Activated T-helper 2 cell treated with anti-CD3 and anti-CD28 coated beads, Interferon-gamma antibody, Interleukin-2, Interleukin-4, amounts not matched to agents 10 μg/mL and 5 μg/mL and 100 μg/mL, durations not matched to agents 14 hours and 24 hours and 36 hours (primary cell): ENCODE measurements at regions not wholly inside any gene's neighbourhood (a gene's known extent, or its start where the extent isn't known, plus 50 kb on each side); places are given as distances from the start of the nearest gene placed in this dataset.
"Not testable (repeated sequence)": the region's sequence is repeated elsewhere in the genome, so short reads cannot be mapped to it uniquely, and the experiment has no call there.

ENCODE experiments used
- DNase-seq: peaks from one replicate; pipeline ENCODE4 v3.0.0; 2021; ENCODE audit warnings: low spot score
- H3K27ac Mint-ChIP-seq: one replicate; pipeline ENCODE4 v1.8.0; 2021; ENCODE audit warnings: mixed read lengths
- H3K27me3 Mint-ChIP-seq: one replicate; pipeline ENCODE4 v1.8.0; 2021; ENCODE audit warnings: low read depth, mixed read lengths
- H3K36me3 Mint-ChIP-seq: one replicate; pipeline ENCODE4 v1.8.0; 2021; ENCODE audit warnings: low read depth, mixed read lengths
- H3K4me1 Mint-ChIP-seq: one replicate; pipeline ENCODE4 v1.8.0; 2021; ENCODE audit warnings: low read depth, mixed read lengths
- H3K4me3 Mint-ChIP-seq: one replicate; pipeline ENCODE4 v1.8.0; 2021; ENCODE audit warnings: low read depth, mild to moderate bottlenecking, moderate library complexity, mixed read lengths
- H3K9me3 Mint-ChIP-seq: one replicate; pipeline ENCODE4 v1.8.0; 2021; ENCODE audit warnings: mixed read lengths
- intact Hi-C: fragments of 100-400 bp; cut with micrococcal nuclease; formaldehyde crosslinking; loops from one replicate; pipeline ENCODE4 v1.15.1; 2023

DNA sequence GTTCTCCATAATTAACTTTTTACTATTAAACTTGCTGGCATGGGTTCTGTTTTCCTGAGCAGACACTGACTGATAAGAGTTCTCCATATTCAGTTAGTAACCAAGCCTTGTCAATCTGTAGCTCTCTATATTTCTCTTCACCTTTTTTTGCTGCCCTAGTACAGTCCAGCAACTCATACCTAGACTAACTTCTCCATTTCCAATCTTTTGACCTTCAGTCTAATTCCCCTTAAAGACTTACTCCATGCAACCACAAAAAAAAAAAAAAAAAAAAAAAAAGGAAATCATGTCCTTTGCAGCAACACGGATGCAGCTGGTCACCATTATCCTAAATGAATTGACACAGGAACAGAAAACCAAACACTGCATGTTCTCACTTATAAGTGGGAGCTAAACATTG, 125.7 kb upstream of the KRAS start:
- H3K4me3 Mint-ChIP-seq, result no peak overlapping the region
- H3K4me1 Mint-ChIP-seq, result peaks cover 69% of the 10 kb centered on the region
- intact Hi-C loops, result no loop called here
- no peaks in the 10 kb centered on the region for H3K9me3 Mint-ChIP-seq
- no peaks in the 10 kb centered on the region for H3K27me3 Mint-ChIP-seq
- no peaks in the 10 kb centered on the region for H3K36me3 Mint-ChIP-seq
- H3K27ac Mint-ChIP-seq, result peak overlapping the region; percentile 56
- no peak for DNase-seq

DNA sequence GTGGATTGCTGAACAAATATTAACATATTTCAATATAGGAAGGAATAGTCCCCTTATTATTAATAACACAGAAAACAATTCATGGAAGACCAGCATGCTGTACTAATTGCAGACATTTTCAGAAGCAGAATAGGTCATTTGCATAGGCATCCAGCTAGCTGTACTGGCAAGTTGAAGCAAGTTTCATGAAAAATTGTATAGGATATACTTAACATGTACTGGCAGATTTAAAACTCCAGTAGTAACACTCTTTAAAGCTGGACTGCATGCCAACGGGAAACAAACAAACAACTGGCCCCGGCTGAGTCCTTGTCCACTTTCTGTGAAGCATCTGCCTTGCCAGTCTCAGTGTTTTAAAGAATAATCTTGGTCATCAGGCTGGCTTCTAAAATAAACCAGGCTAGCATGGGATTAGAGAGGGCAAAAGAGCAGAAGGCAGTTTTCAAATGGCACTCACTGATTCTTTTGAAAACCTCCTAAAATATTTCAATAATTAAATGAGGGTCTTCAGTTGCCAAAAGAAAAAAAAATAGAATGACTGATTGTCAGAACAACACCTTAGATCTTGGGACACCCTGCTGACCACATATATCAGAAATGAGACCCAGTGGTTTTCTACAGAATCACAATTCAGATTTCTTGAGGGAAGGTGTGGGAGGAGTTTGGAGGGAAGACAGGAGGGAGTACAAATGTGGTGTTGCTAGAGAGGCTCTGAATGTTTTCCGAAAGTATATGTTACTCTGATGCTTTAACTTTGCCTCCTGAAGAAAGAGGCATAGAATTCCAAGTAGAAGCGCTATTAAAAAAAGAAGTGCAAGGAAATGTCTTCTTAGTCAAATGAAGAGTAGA, 122.5 kb upstream of the KRAS start:
- Mint-ChIP-seq H3K4me1 (peaks cover 60% of the 10 kb centered on the region), H3K9me3 (no peaks in the 10 kb centered on the region), H3K27me3 (no peaks in the 10 kb centered on the region), H3K27ac (peak overlapping the region; percentile 47), H3K36me3 (peaks cover 6% of the 10 kb centered on the region), H3K4me3 (no peak overlapping the region)
- DNase-seq, result no peak
- intact Hi-C loops, result loop anchor here (1.0 to 5.0 kb wide), 3 partner anchors 8 to 536 kb away; no protein-coding TSS in a partner anchor

DNA sequence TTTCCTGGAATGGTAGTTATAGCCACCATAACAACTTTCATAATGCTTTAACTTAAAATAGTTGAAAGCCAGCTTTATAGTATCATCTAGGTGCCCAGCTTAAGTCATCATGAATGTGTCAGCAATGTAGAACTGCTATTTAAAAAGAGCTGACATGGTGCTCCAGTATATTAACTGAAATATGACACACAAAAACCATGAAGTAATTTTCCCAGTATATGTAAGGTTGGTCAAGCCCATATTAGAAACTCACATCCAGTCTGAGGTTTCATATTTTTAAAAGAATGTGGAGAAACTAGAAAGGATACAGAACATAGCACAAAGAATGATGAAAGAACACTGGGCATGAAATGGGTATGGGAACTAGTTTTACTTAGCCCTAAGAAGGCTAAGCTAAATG, 121.3 kb upstream of the KRAS start:
- Mint-ChIP-seq H3K36me3 (peaks cover 6% of the 10 kb centered on the region), H3K4me3 (no peak overlapping the region), H3K27ac (no peak overlapping the region), H3K9me3 (no peaks in the 10 kb centered on the region), H3K4me1 (peaks cover 49% of the 10 kb centered on the region), H3K27me3 (no peaks in the 10 kb centered on the region)
- intact Hi-C loops, result loop anchor here (2.0 to 5.0 kb wide), 2 partner anchors 49 to 535 kb away; no protein-coding TSS in a partner anchor
- no peak for DNase-seq

DNA sequence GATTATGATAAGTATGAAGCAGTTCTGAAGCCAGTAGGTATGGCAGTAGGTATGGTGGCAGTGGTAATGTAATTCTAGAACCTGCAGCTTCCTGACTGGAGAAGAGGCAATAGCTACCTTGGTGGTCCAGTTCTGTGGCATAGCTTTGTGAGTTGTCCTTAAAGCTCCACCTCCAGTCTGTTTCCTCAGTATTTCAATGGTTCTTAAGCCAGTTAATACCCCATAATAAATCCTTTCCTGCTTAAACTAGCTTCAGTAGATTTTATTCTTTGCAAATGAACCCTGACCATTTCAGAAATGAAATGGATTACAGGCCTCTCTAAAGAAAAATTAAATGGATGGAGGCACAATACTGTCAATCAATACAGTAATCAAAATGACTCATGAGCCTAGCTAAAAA, 117.8 kb upstream of the KRAS start:
- Mint-ChIP-seq H3K36me3 (peaks cover 6% of the 10 kb centered on the region), H3K4me3 (no peak overlapping the region), H3K27ac (no peak overlapping the region), H3K4me1 (peaks cover 42% of the 10 kb centered on the region), H3K9me3 (no peaks in the 10 kb centered on the region), H3K27me3 (no peaks in the 10 kb centered on the region)
- intact Hi-C loops, result no loop called here
- DNase-seq, result no peak

DNA sequence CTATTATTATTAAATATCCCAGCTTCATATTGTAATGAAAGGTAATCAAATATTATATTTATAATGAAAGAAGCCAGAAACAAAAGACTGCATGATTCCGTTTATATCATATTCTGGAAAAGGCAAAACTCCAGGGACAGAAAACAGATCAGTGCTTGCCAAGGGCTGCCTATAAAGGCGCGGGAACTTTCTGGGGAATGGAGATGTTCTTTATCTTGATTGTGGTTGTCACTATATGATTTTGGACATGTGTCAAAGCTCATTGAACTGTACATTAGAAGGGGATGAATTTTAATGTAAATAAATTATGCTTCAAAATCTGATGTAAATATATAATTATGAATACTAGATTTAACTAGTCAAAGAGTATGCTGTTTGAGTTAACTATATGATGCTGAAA, 115.4 kb upstream of the KRAS start:
- intact Hi-C loops, result no loop called here
- H3K4me1 Mint-ChIP-seq, result peaks cover 30% of the 10 kb centered on the region
- peaks cover 6% of the 10 kb centered on the region for H3K36me3 Mint-ChIP-seq
- DNase-seq, result no peak
- no peak overlapping the region for H3K27ac Mint-ChIP-seq
- no peak overlapping the region for H3K4me3 Mint-ChIP-seq
- H3K9me3 Mint-ChIP-seq, result no peaks in the 10 kb centered on the region
- peaks cover 2% of the 10 kb centered on the region for H3K27me3 Mint-ChIP-seq

DNA sequence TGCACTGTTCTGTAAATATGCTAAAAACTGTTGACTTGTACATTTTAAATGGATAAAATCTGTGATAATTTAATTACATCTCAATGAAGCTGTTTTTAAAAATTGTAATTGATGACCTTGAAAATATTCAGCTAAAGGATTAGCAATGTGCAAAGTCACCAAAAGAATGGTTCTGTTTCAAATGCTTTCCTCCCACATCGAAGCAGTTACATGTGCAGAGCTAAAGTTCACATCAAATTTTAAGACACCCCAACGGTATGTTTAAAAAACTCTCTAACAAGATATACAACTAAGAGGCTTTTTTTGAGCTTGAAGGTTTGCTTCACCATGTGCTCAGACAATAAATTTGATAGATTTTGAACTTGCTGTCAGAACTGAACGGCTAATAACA, 114.6 kb upstream of the KRAS start:
- no peaks in the 10 kb centered on the region for H3K9me3 Mint-ChIP-seq
- peak overlapping the region; percentile 88 for H3K27ac Mint-ChIP-seq
- DNase-seq, result no peak
- H3K36me3 Mint-ChIP-seq, result peaks cover 5% of the 10 kb centered on the region
- intact Hi-C loops, result loop anchor here (1.0 to 2.0 kb wide), 4 partner anchors 8 to 45 kb away; no protein-coding TSS in a partner anchor
- peaks cover 4% of the 10 kb centered on the region for H3K27me3 Mint-ChIP-seq
- H3K4me1 Mint-ChIP-seq, result peaks cover 33% of the 10 kb centered on the region
- H3K4me3 Mint-ChIP-seq, result peak overlapping the region; percentile 33

DNA sequence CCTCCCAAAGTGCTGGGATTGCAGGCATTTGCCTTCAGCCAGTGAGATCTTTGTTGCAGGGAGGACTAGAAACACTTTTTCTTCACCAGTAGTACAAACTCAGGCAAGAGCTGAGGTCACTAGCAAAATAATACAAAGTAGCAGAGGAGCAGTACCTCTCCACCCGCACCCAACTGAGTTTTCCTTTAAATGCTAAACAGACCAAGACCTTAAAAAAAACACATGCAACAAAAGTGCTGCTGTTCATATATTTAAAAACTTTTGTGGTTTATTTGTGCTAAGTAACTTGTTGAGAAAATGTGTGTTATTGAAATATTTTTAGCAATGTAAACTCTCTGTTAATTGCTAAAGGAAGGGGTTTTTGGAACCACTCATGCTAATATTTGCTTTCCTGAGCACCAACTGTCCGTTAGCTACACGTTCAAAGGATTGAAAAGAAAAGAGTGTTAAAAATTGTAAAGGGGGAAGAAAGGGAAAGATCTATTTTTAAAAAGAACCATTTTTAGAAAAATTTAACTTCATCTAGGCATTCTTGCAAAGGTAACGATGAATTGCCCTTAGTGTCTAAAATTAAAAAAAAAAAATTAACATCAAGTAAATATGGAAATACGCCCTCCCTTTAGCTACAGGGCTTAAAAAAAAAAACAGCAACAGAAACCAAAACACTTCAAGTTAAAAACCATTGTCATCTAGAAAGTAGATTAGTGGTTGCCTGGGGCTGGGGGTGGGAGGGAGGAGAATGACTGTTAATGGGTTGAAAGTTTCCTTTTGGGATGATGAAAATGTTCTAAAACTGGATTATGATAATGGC, 114.0 kb upstream of the KRAS start:
- Mint-ChIP-seq H3K27ac (peak overlapping the region; percentile 88), H3K27me3 (peaks cover 4% of the 10 kb centered on the region), H3K9me3 (no peaks in the 10 kb centered on the region), H3K4me1 (peaks cover 31% of the 10 kb centered on the region), H3K36me3 (no peaks in the 10 kb centered on the region), H3K4me3 (peak overlapping the region; percentile 61)
- no peak for DNase-seq
- intact Hi-C loops, result loop anchor here (1.0 to 2.0 kb wide), 4 partner anchors 9 to 44 kb away; no protein-coding TSS in a partner anchor

DNA sequence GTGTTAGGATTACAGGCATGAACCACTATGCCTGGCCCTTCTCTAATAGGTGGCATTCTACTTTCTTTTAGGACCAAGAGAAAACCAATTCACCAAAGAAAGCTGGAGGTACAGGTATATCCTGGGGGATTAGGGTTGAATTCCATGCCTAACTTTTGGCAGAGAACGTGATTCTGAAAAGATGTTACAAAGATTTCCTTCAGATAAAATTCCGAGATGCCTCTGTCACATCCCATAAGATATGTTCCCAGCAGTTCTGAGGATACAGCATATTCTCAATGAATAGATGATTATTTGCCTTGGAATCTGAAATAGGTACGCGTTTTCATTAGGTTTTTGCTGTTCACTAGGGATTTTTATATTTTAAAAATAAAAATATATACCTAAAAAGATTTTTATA, 111.9 kb upstream of the KRAS start:
- peaks cover 8% of the 10 kb centered on the region for H3K27me3 Mint-ChIP-seq
- no peaks in the 10 kb centered on the region for H3K9me3 Mint-ChIP-seq
- H3K27ac Mint-ChIP-seq, result no peak overlapping the region
- H3K4me1 Mint-ChIP-seq, result peaks cover 27% of the 10 kb centered on the region
- no peak for DNase-seq
- intact Hi-C loops, result no loop called here
- no peak overlapping the region for H3K4me3 Mint-ChIP-seq
- H3K36me3 Mint-ChIP-seq, result no peaks in the 10 kb centered on the region

DNA sequence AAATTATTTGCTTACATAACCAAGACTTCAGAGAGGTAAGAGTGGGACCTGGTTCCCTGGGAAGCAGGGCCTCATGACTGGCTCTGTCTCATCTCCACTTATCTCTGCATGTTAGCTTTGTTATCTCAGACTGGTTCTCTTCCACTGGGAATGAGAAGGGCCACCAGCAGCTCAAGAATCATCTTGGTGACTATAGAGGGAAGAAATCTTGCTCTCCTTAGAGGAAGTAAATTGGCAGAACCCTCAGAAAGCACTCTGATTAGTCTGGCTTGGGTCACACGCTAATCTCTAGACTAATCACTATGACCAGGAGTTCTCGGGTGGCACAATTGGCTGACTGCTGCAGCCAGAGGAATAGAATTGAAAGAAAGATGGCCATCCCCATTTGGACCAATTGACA, 110.8 kb upstream of the KRAS start:
- no peaks in the 10 kb centered on the region for H3K9me3 Mint-ChIP-seq
- DNase-seq, result no peak
- H3K27ac Mint-ChIP-seq, result no peak overlapping the region
- peaks cover 25% of the 10 kb centered on the region for H3K4me1 Mint-ChIP-seq
- H3K36me3 Mint-ChIP-seq, result no peaks in the 10 kb centered on the region
- intact Hi-C loops, result no loop called here
- no peak overlapping the region for H3K4me3 Mint-ChIP-seq
- peaks cover 17% of the 10 kb centered on the region for H3K27me3 Mint-ChIP-seq

DNA sequence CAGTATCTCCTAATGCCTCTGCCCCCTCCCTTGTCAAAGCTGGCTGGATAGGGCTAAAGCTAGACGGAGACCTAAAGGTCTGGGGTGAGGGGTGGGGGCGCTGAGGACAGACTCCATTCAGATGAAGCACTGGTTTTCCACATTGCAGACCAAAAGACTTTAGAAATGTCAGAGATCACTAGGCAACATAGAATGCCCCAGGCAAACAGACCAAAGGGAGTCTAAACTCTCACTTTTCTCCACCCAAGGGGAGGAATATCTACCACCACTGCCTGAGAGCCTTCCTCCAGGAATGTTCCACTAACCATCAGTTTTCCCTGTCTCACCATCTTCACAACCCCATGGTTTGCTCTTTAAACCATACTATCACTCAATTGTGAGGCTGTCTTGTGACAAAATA, 106.9 kb upstream of the KRAS start:
- Mint-ChIP-seq H3K36me3 (no peaks in the 10 kb centered on the region), H3K27ac (no peak overlapping the region), H3K27me3 (peaks cover 27% of the 10 kb centered on the region), H3K4me3 (no peak overlapping the region), H3K9me3 (no peaks in the 10 kb centered on the region), H3K4me1 (peaks cover 14% of the 10 kb centered on the region)
- DNase-seq, result no peak
- intact Hi-C loops, result no loop called here

DNA sequence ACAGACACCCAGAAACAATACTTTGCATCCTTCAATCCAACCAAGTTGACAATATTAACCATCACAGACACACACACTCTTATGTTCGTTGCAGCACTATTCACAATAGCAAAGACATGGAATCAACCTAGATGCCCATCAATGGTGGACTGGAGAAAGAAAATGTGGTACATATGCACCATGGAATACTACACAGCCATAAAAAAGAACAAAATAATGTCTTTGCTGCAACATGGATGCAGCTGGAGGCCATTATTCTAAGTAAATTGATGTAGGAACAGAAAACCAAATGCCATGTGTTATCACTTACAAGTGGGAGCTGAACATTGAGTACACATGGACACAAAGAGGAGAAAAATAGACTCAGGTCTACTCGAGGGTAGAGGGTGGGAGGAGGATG, 102.2 kb upstream of the KRAS start:
- not testable (repeated sequence) for H3K4me3 Mint-ChIP-seq, H3K9me3 Mint-ChIP-seq, H3K36me3 Mint-ChIP-seq, DNase-seq, H3K27ac Mint-ChIP-seq
- peaks cover 25% of the 10 kb centered on the region for H3K27me3 Mint-ChIP-seq
- peaks cover 22% of the 10 kb centered on the region for H3K4me1 Mint-ChIP-seq
- intact Hi-C loops, result loop anchor here (1.0 kb wide), 1 partner anchor 34 kb away; no protein-coding TSS in a partner anchor

DNA sequence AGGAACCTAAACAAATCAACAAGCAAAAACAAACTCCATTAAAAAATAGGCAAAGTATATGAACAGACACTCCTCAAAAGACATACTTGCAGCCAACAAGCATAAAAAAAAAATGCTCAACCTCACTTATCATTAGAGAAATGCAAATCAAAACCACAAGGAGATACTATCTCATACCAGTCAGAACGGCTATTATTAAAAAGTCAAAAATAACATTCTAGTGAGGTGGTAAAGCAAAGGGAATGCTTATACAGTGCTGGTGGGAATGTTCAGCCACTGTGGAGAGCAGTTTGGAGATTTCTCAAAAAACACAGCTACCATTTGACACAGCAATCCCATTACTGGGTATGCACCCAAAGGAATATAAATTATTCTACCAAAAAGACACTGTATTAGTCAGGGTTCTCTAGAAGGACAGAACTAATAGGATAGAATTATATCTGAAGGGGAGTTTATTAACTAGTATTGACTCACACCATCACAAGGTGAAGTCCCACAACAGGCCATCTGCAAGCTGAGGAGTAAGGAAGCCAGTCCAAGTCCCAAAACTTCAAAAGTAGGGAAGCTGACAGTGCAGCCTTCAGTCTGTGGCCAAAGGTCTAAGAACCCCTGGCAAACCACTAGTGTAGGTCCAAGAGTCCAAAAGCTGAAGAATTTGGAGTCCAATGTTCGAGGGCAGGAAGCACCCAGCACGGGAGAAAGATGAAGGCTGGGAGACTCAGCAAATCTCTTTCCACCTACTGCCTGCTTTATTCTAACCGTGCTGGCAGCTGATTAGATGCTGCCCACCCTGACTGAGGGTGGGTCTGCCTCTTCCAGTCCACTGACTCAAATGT, 101.6 kb upstream of the KRAS start:
- H3K27me3 Mint-ChIP-seq, result peaks cover 19% of the 10 kb centered on the region
- H3K27ac Mint-ChIP-seq, result no peak overlapping the region
- H3K9me3 Mint-ChIP-seq, result no peaks in the 10 kb centered on the region
- no peak overlapping the region for H3K4me3 Mint-ChIP-seq
- H3K4me1 Mint-ChIP-seq, result peaks cover 25% of the 10 kb centered on the region
- no peaks in the 10 kb centered on the region for H3K36me3 Mint-ChIP-seq
- intact Hi-C loops, result loop anchor here (1.0 kb wide), 1 partner anchor 35 kb away; no protein-coding TSS in a partner anchor
- DNase-seq, result no peak
